ENCODE measurements at regions not wholly inside any gene's neighbourhood (a gene's known extent, or its start where the extent isn't known, plus 50 kb on each side); places are given as distances from the start of the nearest gene placed in this dataset.

- H2AFZ ChIP-seq (ENCODE audit: low read length): no peak overlapping the region
- no peaks in the 10 kb centered on the region for H4K20me1 ChIP-seq (ENCODE audit: insufficient read depth, low read length)
- no peak overlapping the region for H3K4me2 ChIP-seq (ENCODE audit: low read depth, low read length)
- no peaks in the 10 kb centered on the region for H3K27me3 ChIP-seq (replicated peaks; ENCODE audit: insufficient read depth, low read length)
- H3K9ac ChIP-seq (ENCODE audit: low read length): no peak overlapping the region
- H3K9me3 ChIP-seq (replicated peaks; ENCODE audit: insufficient read depth, low read length): no peaks in the 10 kb centered on the region
- no peak overlapping the region for H3K27ac ChIP-seq (ENCODE audit: low read length)
- H3K9me2 ChIP-seq (replicated peaks; ENCODE audit: insufficient read depth, low read length): no peaks in the 10 kb centered on the region
- no peak overlapping the region for H3K4me3 ChIP-seq (ENCODE audit: low read length)
- no peaks in the 10 kb centered on the region for H3K36me3 ChIP-seq (replicated peaks; ENCODE audit: insufficient read depth, low read length)
- H3F3A ChIP-seq (ENCODE audit: insufficient read depth, low read length): no peaks in the 10 kb centered on the region
- no peaks in the 10 kb centered on the region for H3K79me2 ChIP-seq (ENCODE audit: low read length)
- no peaks in the 10 kb centered on the region for H3K4me1 ChIP-seq (ENCODE audit: low read length)
- DNase-seq: no peak
- TF ChIP-seq EZH2phosphoT487 (IDR thresholded peaks at IDR 0.05; ENCODE audit: low read length): no peak
- no peak for TF ChIP-seq EZH2 (optimal IDR thresholded peaks at IDR 0.05; ENCODE audit: low read depth, low read length)
- TF ChIP-seq CTCF (IDR thresholded peaks at IDR 0.05; ENCODE audit: low read length): no peak
Observed at GRCh38 chr2:129189617-129190319, 789.7 kb upstream of the RAB6C start.

- no peak for TF ChIP-seq EZH2phosphoT487 (IDR thresholded peaks at IDR 0.05; ENCODE audit: low read length)
- Histone ChIP-seq H3K9me2 (replicated peaks; ENCODE audit: insufficient read depth, low read length) (no peaks in the 10 kb centered on the region), H3K36me3 (replicated peaks; ENCODE audit: insufficient read depth, low read length) (no peaks in the 10 kb centered on the region), H4K20me1 (ENCODE audit: insufficient read depth, low read length) (no peaks in the 10 kb centered on the region), H3K4me2 (ENCODE audit: low read depth, low read length) (no peak overlapping the region), H3K27ac (ENCODE audit: low read length) (no peak overlapping the region), H3K9me3 (replicated peaks; ENCODE audit: insufficient read depth, low read length) (no peaks in the 10 kb centered on the region), H3K27me3 (replicated peaks; ENCODE audit: insufficient read depth, low read length) (no peaks in the 10 kb centered on the region), H3K4me3 (ENCODE audit: low read length) (no peak overlapping the region), H3F3A (ENCODE audit: insufficient read depth, low read length) (no peaks in the 10 kb centered on the region), H3K9ac (ENCODE audit: low read length) (no peak overlapping the region), H3K79me2 (ENCODE audit: low read length) (no peaks in the 10 kb centered on the region), H2AFZ (ENCODE audit: low read length) (no peak overlapping the region), H3K4me1 (ENCODE audit: low read length) (no peaks in the 10 kb centered on the region)
- DNase-seq: no peak
Observed at GRCh38 chr2:129190494-129190893, 789.0 kb upstream of the RAB6C start.

- TF ChIP-seq EZH2phosphoT487 (IDR thresholded peaks at IDR 0.05; ENCODE audit: low read length) (no peak), CTCF (IDR thresholded peaks at IDR 0.05; ENCODE audit: low read length) (no peak), EZH2 (optimal IDR thresholded peaks at IDR 0.05; ENCODE audit: low read depth, low read length) (no peak)
- Histone ChIP-seq H3K4me1 (ENCODE audit: low read length) (no peaks in the 10 kb centered on the region), H3K27me3 (replicated peaks; ENCODE audit: insufficient read depth, low read length) (no peaks in the 10 kb centered on the region), H3K9ac (ENCODE audit: low read length) (no peak overlapping the region), H3K36me3 (replicated peaks; ENCODE audit: insufficient read depth, low read length) (no peaks in the 10 kb centered on the region), H3K4me3 (ENCODE audit: low read length) (no peak overlapping the region), H3K79me2 (ENCODE audit: low read length) (no peaks in the 10 kb centered on the region), H2AFZ (ENCODE audit: low read length) (no peak overlapping the region), H3K9me3 (replicated peaks; ENCODE audit: insufficient read depth, low read length) (no peaks in the 10 kb centered on the region), H3F3A (ENCODE audit: insufficient read depth, low read length) (no peaks in the 10 kb centered on the region), H4K20me1 (ENCODE audit: insufficient read depth, low read length) (no peaks in the 10 kb centered on the region), H3K4me2 (ENCODE audit: low read depth, low read length) (no peak overlapping the region), H3K27ac (ENCODE audit: low read length) (no peak overlapping the region), H3K9me2 (replicated peaks; ENCODE audit: insufficient read depth, low read length) (no peaks in the 10 kb centered on the region)
- no peak for DNase-seq
Observed at GRCh38 chr2:129191530-129191929, 787.9 kb upstream of the RAB6C start.

- no peaks in the 10 kb centered on the region for H3K4me1 ChIP-seq (ENCODE audit: low read length)
- no peak overlapping the region for H2AFZ ChIP-seq (ENCODE audit: low read length)
- no peak for TF ChIP-seq CTCF (IDR thresholded peaks at IDR 0.05; ENCODE audit: low read length)
- no peak for TF ChIP-seq EZH2 (optimal IDR thresholded peaks at IDR 0.05; ENCODE audit: low read depth, low read length)
- no peak for TF ChIP-seq EZH2phosphoT487 (IDR thresholded peaks at IDR 0.05; ENCODE audit: low read length)
- no peak overlapping the region for H3K27ac ChIP-seq (ENCODE audit: low read length)
- no peak overlapping the region for H3K4me2 ChIP-seq (ENCODE audit: low read depth, low read length)
- no peaks in the 10 kb centered on the region for H3K79me2 ChIP-seq (ENCODE audit: low read length)
- no peaks in the 10 kb centered on the region for H3K36me3 ChIP-seq (replicated peaks; ENCODE audit: insufficient read depth, low read length)
- no peak overlapping the region for H3K4me3 ChIP-seq (ENCODE audit: low read length)
- H3K9me2 ChIP-seq (replicated peaks; ENCODE audit: insufficient read depth, low read length): no peaks in the 10 kb centered on the region
- H3F3A ChIP-seq (ENCODE audit: insufficient read depth, low read length): no peaks in the 10 kb centered on the region
- no peak overlapping the region for H3K9ac ChIP-seq (ENCODE audit: low read length)
- H3K27me3 ChIP-seq (replicated peaks; ENCODE audit: insufficient read depth, low read length): no peaks in the 10 kb centered on the region
- no peaks in the 10 kb centered on the region for H3K9me3 ChIP-seq (replicated peaks; ENCODE audit: insufficient read depth, low read length)
- DNase-seq: no peak
- H4K20me1 ChIP-seq (ENCODE audit: insufficient read depth, low read length): no peaks in the 10 kb centered on the region
Observed at GRCh38 chr2:129192117-129192516, 787.3 kb upstream of the RAB6C start.
